ENCODE measurements at regions not wholly inside any gene's neighbourhood (a gene's known extent, or its start where the extent isn't known, plus 50 kb on each side); places are given as distances from the start of the nearest gene placed in this dataset.
A peak's percentile ranks its signal among the peaks of the same experiment; 100 is the strongest.
"Not testable (repeated sequence)": the region's sequence is repeated elsewhere in the genome, so short reads cannot be mapped to it uniquely, and the experiment has no call there.

DNA sequence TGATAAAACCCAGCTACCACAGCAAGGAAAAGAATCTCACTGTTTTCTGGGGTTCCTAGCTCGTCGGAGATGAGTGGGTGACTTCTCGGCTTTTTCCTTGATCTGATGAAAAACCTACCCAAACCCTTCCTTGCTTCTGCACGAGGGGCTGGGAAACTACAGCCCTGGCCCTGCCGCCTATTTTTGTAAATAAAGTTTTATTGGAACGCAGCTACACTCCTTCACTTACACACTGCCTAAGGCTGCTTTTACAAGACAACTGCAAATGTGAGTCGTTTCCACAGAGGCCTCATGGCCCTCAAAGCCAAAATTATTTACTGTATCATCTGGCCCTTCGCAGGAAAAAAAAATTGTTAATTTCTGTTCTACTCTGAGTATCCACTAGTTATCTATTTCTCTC, 116.0 kb upstream of the TMPRSS2 start:
- DNase-seq (ENCODE audit: low read depth) = no peak
- in situ Hi-C loops (cut with HindIII; ENCODE audit: low pct_unique_long_range_greater_than_20kb, low sequenced_read_pairs) = loop anchor here (25.0 kb wide), 1 partner anchor 138 kb away; the partner anchor contains the start of gene RIPK4

- peak; percentile 48 for DNase-seq (ENCODE audit: low read depth)
- in situ Hi-C loops (cut with HindIII; ENCODE audit: low pct_unique_long_range_greater_than_20kb, low sequenced_read_pairs) = loop anchor here (25.0 kb wide), 1 partner anchor 139 kb away; the partner anchor contains the start of gene RIPK4
Measured at GRCh38 chr21:41622831-41623548, 115.0 kb upstream of the TMPRSS2 start.

DNA sequence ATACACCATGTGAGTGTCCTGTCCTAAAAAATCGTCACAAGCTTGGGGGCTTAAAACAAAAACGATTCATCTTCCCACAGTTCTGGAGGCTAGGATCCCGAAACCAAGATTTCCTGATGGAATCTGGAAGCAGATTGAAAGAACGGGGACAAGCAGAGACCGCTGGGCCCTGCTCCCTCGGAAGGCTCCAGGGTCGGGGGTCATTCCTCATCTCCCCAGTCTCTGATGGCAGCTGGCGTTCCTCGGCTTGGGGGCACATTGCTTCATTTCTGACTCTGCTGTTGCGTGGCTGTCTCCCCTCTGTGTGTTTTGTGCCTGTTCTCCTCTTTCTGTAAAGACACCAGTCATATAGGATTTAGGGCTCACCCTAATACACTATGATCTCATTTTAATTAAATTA, 114.2 kb upstream of the TMPRSS2 start:
- DNase-seq (ENCODE audit: low read depth) = no peak
- in situ Hi-C loops (cut with HindIII; ENCODE audit: low pct_unique_long_range_greater_than_20kb, low sequenced_read_pairs) = loop anchor here (25.0 kb wide), 1 partner anchor 140 kb away; the partner anchor contains the start of gene RIPK4

DNA sequence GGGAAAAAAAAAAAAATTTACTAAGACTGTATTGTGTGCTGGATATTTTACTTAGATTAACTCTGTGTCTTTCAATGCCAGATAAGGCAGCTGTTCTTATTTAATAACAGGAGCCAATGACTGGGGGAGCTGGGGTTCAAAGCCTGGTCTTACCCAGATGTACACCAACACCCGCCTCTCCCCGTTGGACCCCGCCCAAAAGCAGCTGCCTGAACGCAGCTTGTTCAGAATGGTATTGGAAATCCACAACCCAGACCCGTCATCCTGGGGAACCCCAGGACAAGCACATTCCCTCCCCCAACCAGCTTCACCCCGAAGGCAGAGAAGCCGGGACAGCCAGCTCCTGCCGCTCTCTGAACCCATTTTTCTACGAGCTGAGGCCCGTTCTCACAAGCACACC, 113.6 kb upstream of the TMPRSS2 start:
- DNase-seq (ENCODE audit: low read depth) = no peak
- in situ Hi-C loops (cut with HindIII; ENCODE audit: low pct_unique_long_range_greater_than_20kb, low sequenced_read_pairs) = loop anchor here (25.0 kb wide), 1 partner anchor 141 kb away; the partner anchor contains the start of gene RIPK4

- in situ Hi-C loops (cut with HindIII; ENCODE audit: low pct_unique_long_range_greater_than_20kb, low sequenced_read_pairs) = loop anchor here (25.0 kb wide), 1 partner anchor 141 kb away; the partner anchor contains the start of gene RIPK4
- DNase-seq (ENCODE audit: low read depth) = no peak
Measured at GRCh38 chr21:41620982-41621381, 113.0 kb upstream of the TMPRSS2 start.

- in situ Hi-C loops (cut with HindIII; ENCODE audit: low pct_unique_long_range_greater_than_20kb, low sequenced_read_pairs) = loop anchor here (25.0 kb wide), 1 partner anchor 142 kb away; the partner anchor contains the start of gene RIPK4
- DNase-seq (ENCODE audit: low read depth) = no peak
Measured at GRCh38 chr21:41620541-41620940, 112.6 kb upstream of the TMPRSS2 start.

DNA sequence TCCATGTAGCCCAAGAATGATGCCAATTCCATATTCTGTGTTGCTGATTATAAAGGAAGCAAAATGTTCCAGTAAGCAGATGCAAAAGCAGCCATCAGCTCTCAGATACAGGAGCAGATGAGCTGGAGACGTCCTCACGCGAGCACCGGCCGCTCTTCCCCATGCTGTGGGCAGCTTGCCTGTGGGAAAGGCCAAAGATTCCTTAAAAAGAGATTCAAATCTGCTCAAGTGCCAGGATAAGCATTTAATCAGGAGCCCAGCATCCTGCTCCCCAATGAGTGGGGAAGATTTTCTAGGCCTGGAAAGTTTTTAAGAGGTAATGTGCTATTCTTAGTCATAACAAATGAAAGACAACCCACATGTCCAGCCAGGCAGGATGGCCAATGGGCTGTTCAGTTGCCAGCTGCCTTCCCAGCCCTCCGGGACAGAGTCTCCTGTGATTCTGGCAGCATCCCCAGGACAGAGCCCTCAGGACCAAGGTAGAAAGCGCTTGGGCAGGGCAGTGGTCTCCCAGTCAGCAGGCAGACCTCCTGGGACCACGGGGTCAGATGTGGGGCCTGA, 108.2 kb upstream of the TMPRSS2 start:
- DNase-seq (ENCODE audit: low read depth) = no peak
- in situ Hi-C loops (cut with HindIII; ENCODE audit: low pct_unique_long_range_greater_than_20kb, low sequenced_read_pairs) = loop anchor here (10.0 to 25.0 kb wide), 2 partner anchors 59 to 146 kb away; partner anchors contain the start of gene RIPK4

DNA sequence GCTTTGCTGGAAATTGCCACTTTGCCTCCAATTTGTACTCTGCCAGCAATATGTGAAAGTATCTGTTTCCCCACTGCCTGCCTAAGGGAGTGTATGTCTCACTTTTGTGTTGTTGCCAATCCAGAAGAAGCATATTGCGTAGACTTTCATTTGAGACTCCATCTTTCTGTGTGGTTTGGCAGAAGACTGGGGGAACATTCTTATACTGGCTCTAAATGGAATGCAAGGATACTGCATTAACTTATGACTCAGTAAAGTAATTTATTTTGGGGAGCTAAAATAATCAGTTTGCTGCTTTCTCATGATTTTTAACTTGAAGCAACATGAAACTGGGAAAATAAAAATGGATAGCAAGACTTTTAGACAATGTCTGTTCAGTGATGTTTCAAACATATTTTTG, 107.7 kb upstream of the TMPRSS2 start:
- in situ Hi-C loops (cut with HindIII; ENCODE audit: low pct_unique_long_range_greater_than_20kb, low sequenced_read_pairs) = loop anchor here (10.0 to 25.0 kb wide), 2 partner anchors 59 to 147 kb away; partner anchors contain the start of gene RIPK4
- no peak for DNase-seq (ENCODE audit: low read depth)

GRCh38 chr21:41614511-41614910, 106.6 kb upstream of the TMPRSS2 start:
- DNase-seq (ENCODE audit: low read depth) = no peak
- in situ Hi-C loops (cut with HindIII; ENCODE audit: low pct_unique_long_range_greater_than_20kb, low sequenced_read_pairs) = loop anchor here (10.0 to 25.0 kb wide), 2 partner anchors 60 to 148 kb away; partner anchors contain the start of gene RIPK4

- in situ Hi-C loops (cut with HindIII; ENCODE audit: low pct_unique_long_range_greater_than_20kb, low sequenced_read_pairs) = loop anchor here (10.0 to 25.0 kb wide), 2 partner anchors 61 to 149 kb away; partner anchors contain the start of gene RIPK4
- DNase-seq (ENCODE audit: low read depth) = peak; percentile 46
Measured at GRCh38 chr21:41613533-41613909, 105.6 kb upstream of the TMPRSS2 start.

- DNase-seq (ENCODE audit: low read depth) = peak; percentile 74
- in situ Hi-C loops (cut with HindIII; ENCODE audit: low pct_unique_long_range_greater_than_20kb, low sequenced_read_pairs) = loop anchor here (10.0 to 25.0 kb wide), 2 partner anchors 62 to 149 kb away; partner anchors contain the start of gene RIPK4
Measured at GRCh38 chr21:41612674-41613532, 104.9 kb upstream of the TMPRSS2 start.

- DNase-seq (ENCODE audit: low read depth) = peak; percentile 65
- in situ Hi-C loops (cut with HindIII; ENCODE audit: low pct_unique_long_range_greater_than_20kb, low sequenced_read_pairs) = loop anchor here (10.0 to 25.0 kb wide), 2 partner anchors 63 to 150 kb away; partner anchors contain the start of gene RIPK4
Measured at GRCh38 chr21:41611966-41612606, 104.1 kb upstream of the TMPRSS2 start.

DNA sequence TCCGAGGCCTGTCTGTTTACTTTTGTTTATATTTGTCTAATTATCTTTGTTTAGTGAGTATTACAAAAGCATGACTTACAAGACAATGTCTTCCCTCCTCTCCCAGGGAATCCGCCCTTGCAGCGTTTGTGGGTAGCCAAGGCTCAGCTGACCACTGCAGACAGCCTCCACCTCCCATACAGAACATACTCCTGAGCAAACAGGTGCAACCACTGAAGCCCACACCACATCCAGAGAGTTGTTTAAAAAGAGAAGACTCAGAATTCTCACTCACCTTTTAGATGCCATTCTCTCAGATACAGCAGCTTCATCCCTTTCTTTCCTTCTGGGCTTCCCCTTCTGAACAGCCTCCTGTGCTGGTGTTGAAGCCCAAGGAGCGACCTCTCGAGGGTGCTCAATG, 103.5 kb upstream of the TMPRSS2 start:
- in situ Hi-C loops (cut with HindIII; ENCODE audit: low pct_unique_long_range_greater_than_20kb, low sequenced_read_pairs) = loop anchor here (10.0 to 25.0 kb wide), 2 partner anchors 63 to 151 kb away; partner anchors contain the start of gene RIPK4

DNA sequence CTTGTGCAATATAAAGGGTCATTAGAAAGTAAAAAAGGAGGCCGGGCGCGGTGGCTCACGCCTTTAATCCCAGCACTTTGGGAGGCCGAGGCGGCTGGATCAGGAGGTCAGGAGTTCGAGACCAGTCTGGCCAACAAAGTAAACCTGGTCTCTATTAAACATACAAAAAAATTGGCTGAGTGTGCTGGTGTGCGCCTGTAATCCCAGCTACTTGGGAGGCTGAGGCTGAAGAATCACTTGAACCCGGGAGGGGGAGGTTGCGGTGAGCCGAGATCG, 102.8 kb upstream of the TMPRSS2 start:
- in situ Hi-C loops (cut with HindIII; ENCODE audit: low pct_unique_long_range_greater_than_20kb, low sequenced_read_pairs) = loop anchor here (10.0 to 25.0 kb wide), 2 partner anchors 64 to 152 kb away; partner anchors contain the start of gene RIPK4

More for the DNA sequence above, 103.5 kb upstream of the TMPRSS2 start:
- no peak for DNase-seq (ENCODE audit: low read depth)

DNA sequence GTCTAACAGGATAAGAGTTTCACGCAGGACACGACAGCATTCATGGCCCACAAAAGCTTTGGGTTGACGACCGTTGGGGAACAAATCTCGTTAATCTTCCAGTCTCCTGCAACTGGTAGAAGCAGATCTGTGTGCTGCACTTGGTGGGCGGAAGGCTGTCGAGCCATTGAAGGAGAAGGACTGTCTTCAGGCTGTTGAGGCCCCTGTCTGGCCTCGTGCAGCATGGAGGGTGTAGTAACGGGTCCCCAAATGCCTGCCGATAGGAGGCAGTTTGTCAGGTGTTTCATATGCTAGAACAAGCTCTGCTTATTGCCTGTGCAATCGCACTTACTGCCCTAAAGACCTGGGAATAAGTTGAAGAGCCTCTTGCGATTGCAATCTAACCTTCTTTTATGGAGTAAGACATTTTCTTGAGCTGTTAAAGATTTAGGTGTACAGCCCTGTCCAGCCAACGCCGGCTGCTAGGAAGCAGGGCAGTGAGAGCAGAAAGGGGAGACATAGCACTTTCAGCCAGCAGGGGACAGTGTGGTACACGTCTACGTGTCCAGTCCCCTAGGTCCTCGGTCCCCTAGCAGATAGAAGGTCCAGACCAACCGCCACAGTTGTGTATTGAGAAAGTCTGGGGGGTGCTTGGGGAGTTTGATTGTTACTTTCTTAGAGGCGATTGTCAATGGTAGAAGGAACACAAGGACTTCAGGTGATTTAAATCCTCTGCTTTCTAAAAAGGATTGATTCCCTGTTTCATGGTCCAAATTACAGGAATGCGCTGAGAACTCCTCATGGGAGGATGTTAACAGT, 102.3 kb upstream of the TMPRSS2 start:
- in situ Hi-C loops (cut with HindIII; ENCODE audit: low pct_unique_long_range_greater_than_20kb, low sequenced_read_pairs) = loop anchor here (10.0 to 25.0 kb wide), 2 partner anchors 65 to 152 kb away; partner anchors contain the start of gene RIPK4

More for the DNA sequence above, 102.8 kb upstream of the TMPRSS2 start:
- not testable (repeated sequence) for DNase-seq (ENCODE audit: low read depth)

DNA sequence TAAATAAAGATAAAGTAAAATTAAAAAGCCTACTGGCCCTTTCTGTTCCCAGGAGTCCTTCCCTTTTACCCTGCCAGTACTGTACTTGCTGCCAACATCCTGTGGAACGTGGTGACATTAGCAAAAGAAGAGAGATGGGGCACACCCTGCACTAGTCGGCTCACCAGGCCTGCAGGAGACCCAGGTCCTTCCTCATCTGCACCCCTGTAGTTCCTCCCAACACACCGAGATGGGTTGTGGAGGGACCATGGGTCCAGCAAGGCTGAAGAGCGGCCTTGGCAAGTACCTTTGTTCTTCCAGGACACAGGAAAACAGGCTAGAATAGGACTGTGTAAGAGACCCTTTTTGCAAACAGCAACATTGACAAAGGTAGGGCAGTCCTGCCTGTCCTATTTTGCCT, 98.7 kb upstream of the TMPRSS2 start:
- DNase-seq (ENCODE audit: low read depth) = no peak
- in situ Hi-C loops (cut with HindIII; ENCODE audit: low pct_unique_long_range_greater_than_20kb, low sequenced_read_pairs) = loop anchor here (25.0 kb wide), 1 partner anchor 156 kb away; the partner anchor contains the start of gene RIPK4

More for the DNA sequence above, 102.3 kb upstream of the TMPRSS2 start:
- no peak for DNase-seq (ENCODE audit: low read depth)

DNA sequence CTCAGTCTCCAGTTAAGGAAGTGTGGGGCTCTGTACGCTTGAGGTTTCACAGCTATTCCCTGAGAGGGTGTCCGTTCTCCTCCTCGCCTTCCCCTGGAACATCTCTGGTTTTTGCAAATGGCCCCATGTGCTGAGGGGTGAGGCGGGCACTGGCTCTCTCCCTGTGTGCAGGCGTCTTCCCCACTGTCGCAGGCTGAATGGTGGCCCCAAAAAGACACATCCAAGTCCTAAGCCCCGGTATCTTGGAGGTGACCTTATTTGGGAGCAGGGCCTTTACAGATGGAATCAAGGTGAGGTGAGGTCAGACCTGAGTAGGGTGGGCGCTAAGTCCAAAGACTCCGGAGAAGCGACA, 98.0 kb upstream of the TMPRSS2 start:
- in situ Hi-C loops (cut with HindIII; ENCODE audit: low pct_unique_long_range_greater_than_20kb, low sequenced_read_pairs) = loop anchor here (25.0 kb wide), 1 partner anchor 156 kb away; the partner anchor contains the start of gene RIPK4
- no peak for DNase-seq (ENCODE audit: low read depth)

Measured in Caki2 (cell line).